GF-D8 (cell line): ENCODE measurements at regions not wholly inside any gene's neighbourhood (a gene's known extent, or its start where the extent isn't known, plus 50 kb on each side); places are given as distances from the start of the nearest gene placed in this dataset.
"Not testable (repeated sequence)": the region's sequence is repeated elsewhere in the genome, so short reads cannot be mapped to it uniquely, and the experiment has no call there.

Source experiments
- DNase-seq: peaks from one replicate; lab custom pipeline; 2025; lab: John Stamatoyannopoulos, UW

- DNase-seq: no peak
These were observed 598.3 kb downstream of the EFNA5 start for GRCh38 chr5:107072440-107072839.

- no peak for DNase-seq
These were observed 602.0 kb downstream of the EFNA5 start for GRCh38 chr5:107068782-107069181.

- no peak for DNase-seq
These were observed 603.3 kb downstream of the EFNA5 start for GRCh38 chr5:107067395-107067794.

GRCh38 chr5:107063511-107063910 is 607.2 kb downstream of the EFNA5 start:
- no peak for DNase-seq

GRCh38 chr5:107058803-107059202 is 611.9 kb downstream of the EFNA5 start:
- no peak for DNase-seq

DNA sequence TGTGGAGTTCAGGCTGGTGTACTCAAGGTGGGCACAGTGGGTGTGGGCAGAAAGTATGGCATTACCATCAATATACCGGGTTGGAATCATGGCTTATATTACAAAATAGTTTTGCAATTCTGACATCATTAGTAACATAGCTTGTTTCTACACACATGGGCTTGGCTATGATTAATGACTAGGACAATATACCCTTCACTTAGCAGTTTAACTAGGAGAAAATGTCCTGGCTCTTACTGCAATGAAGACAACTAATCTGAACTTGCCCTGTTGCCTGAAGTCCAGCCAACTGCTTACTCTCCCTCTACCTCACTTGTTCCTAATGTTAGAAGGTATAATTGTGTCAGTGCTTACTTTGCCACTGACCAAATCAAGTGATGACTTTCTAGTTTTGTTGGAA is 612.5 kb downstream of the EFNA5 start:
- DNase-seq: no peak

DNA sequence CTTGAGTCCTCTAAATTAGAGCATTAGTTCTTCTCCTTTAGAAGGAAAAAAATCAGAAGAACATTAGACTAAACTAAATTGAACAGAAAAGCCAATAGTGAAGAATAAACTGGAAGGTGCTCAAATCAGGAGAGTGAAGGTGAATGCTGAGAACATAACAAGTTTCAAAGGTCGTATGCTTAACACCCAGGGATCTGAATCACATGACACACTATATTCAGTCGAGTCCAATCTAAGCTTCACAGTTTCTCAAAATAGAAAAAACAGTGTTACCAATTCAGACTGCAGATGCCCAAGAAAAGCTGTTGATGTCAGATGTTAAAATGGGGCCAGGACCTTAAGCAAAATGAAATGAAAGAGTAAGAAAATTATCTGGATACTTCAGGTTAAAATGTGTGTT is 614.5 kb downstream of the EFNA5 start:
- DNase-seq: no peak

GRCh38 chr5:107047048-107047447 is 623.7 kb downstream of the EFNA5 start:
- no peak for DNase-seq

DNA sequence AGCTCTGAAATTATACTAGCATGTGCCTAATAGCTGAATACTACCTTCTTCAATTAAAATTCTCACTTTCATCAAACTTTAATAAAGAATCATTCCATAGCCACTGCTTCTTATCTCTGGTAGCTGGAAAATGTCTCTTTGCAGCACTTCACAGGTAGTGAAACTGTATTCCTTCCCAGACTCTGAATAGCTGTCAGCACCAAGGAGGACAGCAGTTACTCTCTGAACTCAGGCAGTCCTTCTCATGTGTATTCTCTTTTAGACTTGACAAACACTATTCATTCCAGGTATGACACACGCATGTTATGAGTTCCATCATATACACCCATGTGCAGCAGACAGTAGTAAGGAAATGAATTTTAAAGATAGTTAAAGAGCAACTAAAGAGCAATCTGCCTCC is 627.1 kb downstream of the EFNA5 start:
- no peak for DNase-seq

DNA sequence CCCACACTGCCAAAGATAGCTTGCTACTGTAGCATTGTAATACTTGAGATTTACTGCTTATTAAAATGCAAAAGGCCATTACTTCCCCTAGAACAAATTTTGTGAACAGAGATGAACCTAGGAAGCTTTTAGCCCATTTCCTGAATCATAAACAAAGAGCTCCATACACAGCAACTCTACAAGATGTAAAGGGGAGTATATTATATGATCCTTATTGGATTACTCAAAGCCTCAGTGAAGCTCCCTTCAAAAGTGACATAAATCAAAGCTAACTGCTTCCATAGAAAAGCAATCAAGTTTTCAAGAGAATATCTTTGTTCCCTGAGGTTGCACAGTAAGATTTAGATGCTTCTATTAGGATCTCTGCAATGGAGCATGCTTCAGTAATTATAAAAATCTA is 629.8 kb downstream of the EFNA5 start:
- no peak for DNase-seq

DNA sequence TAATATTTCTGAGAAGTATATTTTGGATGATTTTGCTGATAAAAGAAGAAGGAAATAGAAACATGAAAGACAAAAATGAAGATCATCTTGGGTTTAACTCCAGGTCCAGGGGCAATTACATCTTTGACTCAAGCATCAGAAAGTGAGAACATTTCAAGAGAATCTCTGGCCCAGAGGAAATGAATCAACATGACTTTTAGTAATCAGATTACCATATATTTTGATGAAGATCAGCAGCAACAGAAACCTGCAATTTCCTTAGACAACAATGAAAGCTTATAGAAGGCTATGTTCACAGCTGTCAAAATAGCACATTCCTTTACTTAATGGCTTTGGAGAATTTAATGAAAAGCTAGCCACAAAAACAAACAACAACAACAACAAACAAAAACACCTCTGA is 638.1 kb downstream of the EFNA5 start:
- DNase-seq: no peak

DNA sequence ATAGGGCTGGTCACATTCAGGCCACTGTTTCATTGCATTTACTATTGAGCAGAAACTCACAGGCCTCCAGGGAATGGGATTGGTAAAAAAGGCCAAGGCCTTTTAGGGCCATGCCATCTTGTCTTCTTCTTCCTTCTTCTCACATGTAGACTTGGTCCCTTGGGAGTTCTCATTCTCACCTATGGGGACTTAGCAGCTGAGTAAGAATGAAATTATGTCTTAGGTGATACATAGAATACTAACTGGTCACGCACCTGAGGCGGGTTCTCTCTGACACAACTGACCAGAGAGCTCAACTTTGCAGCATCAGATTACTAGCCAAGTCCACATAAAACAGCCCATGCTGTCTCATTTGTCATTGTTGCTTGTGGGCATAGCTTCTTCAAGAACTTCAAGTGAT is 641.8 kb downstream of the EFNA5 start:
- DNase-seq: no peak

- DNase-seq: no peak
These were observed 644.8 kb downstream of the EFNA5 start for GRCh38 chr5:107025712-107026497.

GRCh38 chr5:107023732-107024131 is 647.0 kb downstream of the EFNA5 start:
- no peak for DNase-seq

DNA sequence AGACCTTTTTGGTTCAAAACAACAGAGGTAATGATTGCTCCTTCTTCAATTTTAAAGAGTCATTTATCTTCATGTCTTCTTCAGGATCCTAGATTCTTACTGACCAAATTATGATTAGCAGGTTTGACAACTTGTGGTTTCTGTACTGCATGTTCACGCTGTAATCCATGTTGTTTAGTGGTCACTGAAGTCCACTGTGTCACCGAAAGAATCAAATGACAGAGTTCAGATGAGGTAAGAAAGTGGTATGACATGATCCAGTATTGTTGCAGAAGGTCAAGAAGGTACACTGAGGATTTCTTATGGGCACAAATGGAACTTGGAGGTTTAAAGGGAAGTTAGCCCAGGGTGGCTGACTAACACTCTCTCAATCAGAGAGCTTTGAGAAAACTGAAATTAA is 649.2 kb downstream of the EFNA5 start:
- DNase-seq: no peak

DNA sequence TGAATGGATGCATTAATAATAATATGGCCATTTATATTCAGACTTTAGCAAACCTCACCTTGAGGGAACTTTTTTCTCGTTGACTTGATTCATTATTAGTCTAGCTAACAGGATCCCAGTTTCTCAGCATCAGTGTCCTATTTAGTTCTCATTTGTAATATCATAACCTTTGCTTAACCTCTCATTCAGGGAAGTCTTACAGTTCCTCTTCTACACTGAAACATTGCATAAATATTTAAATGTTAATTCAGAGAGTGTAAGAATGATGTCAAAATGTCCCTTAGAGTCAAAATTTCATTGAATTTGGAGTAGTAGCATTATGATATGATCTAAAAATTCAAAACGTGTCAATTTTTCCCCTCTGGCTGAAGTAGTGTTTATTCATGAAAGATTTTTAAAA is 650.1 kb downstream of the EFNA5 start:
- no peak for DNase-seq

DNA sequence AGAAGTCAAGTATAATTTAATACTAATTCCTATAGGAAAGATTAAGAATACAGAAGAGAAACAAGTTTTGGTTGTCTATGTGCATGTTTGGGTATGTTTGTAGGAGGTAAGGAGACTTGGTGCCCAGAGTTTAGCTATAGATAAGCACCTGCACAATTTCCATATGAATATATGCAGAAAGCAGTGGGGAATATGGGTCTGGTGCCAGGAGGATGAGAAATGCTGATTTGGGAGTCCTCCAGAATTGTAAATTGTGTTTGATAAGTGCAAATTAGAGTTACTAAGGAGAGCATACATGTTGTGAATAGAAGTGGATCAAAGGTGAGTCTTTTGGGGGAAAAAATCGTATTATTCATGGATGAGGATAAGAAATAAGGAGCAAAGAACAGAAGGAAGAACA is 653.1 kb downstream of the EFNA5 start:
- DNase-seq: no peak

DNA sequence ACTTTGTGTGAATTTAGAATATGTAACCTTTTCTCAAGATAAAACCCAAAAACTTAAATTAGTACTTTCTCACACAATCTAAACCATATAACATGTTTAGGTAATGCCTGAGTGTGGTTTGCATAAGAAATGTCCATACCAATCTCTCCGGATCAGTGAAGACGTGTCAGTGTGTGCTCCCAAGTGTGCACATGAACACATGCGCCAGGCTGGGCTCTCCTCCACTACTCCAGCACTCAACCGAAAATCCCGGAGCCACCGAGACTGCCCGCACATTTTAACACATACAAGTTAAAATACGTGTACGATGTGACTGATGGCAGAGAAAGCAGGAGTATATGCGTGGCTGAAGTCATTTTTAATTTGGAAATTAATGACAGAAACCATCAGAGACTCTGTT is 658.4 kb downstream of the EFNA5 start:
- no peak for DNase-seq

GRCh38 chr5:107011605-107012004 is 659.1 kb downstream of the EFNA5 start:
- DNase-seq: no peak

DNA sequence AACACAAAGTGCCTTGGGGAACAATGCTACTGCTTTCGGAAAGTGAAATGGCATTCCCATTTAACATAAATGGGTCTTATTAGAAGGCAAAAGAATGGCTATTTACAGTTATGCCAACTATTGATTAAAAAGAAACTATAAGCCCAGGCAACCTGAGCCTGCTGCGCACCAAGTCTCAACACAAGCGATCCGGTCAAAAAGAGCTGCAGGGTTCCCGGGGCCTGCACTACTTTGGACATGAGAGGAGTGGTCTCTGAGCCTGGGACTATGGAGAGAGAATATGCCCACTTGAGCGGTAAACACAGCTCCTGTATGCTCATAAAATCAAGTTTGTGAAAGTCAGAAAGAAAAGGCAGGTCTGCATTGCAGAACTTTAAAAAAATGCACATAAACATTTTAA is 660.7 kb downstream of the EFNA5 start:
- no peak for DNase-seq

- no peak for DNase-seq
These were observed 665.1 kb downstream of the EFNA5 start for GRCh38 chr5:107005653-107006052.

DNA sequence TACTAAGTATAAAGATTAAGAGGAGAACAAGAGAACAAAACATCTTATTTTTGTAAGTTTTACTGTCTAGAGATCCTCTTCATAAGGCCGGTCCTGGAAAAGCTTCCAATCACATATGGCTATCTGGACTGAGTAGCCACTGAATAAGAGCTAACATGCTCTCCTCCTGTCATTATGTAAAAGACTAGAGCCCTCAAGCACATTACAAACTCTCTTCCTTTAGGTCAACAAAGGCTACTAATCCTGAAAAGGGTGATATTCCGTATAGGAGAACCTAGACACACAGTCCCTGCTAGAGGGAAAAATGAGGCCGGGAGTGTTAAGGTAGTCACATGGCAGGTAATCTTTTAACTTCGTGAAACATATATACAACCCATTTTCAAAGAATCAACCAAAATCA is 665.6 kb downstream of the EFNA5 start:
- no peak for DNase-seq

DNA sequence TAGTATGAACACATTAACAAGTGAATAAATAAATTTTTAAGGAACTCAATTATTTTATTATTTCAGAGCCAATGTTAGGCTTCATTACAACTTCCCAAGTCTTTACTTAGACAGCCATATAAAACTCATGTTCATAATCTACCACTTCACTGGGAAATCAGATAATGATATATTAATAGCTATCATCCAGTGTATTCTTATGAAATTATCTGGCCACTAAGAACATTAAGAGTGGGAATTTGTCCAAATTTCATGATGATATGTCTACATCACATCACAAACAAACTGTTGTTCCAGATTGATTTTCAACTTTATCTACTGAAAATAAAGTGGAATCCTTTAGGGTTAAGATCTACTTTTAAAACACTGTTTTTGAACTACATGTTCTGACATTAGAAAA is 668.6 kb downstream of the EFNA5 start:
- no peak for DNase-seq

- not testable (repeated sequence) for DNase-seq
These were observed 671.2 kb downstream of the EFNA5 start for GRCh38 chr5:106999506-106999905.
